ENCODE measurements at regions not wholly inside any gene's neighbourhood (a gene's known extent, or its start where the extent isn't known, plus 50 kb on each side); places are given as distances from the start of the nearest gene placed in this dataset.

DNA sequence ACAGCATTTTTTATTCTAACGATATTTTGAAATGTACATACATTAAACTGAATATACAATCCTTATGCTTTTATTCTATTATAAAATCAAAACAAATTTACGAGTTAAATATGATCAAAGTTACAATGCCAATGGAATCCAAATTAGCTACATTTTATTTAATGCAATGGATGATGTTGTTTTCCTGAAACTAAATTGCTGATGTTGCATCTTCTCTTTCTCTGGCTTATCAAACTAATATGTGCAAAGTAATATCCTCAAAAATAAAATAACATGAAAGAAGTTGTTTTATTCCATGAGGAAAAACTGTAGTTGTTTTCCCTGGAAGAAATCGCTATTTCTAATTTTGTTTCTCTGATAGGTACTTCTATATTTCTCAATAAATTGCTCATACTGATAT, 106.8 kb downstream of the ASB9 start:
- H3K4me3 ChIP-seq (ENCODE audit: control insufficient read depth, low read depth, low read length) = no peak overlapping the region
- no peak for DNase-seq (ENCODE audit: low read depth)
- TF ChIP-seq, protein P1, sequence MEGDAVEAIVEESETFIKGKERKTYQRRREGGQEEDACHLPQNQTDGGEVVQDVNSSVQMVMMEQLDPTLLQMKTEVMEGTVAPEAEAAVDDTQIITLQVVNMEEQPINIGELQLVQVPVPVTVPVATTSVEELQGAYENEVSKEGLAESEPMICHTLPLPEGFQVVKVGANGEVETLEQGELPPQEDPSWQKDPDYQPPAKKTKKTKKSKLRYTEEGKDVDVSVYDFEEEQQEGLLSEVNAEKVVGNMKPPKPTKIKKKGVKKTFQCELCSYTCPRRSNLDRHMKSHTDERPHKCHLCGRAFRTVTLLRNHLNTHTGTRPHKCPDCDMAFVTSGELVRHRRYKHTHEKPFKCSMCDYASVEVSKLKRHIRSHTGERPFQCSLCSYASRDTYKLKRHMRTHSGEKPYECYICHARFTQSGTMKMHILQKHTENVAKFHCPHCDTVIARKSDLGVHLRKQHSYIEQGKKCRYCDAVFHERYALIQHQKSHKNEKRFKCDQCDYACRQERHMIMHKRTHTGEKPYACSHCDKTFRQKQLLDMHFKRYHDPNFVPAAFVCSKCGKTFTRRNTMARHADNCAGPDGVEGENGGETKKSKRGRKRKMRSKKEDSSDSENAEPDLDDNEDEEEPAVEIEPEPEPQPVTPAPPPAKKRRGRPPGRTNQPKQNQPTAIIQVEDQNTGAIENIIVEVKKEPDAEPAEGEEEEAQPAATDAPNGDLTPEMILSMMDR (IDR thresholded peaks at IDR 0.05; ENCODE audit: control insufficient read depth, insufficient read depth, low read depth, low read length, missing control alignments) = no peak

DNA sequence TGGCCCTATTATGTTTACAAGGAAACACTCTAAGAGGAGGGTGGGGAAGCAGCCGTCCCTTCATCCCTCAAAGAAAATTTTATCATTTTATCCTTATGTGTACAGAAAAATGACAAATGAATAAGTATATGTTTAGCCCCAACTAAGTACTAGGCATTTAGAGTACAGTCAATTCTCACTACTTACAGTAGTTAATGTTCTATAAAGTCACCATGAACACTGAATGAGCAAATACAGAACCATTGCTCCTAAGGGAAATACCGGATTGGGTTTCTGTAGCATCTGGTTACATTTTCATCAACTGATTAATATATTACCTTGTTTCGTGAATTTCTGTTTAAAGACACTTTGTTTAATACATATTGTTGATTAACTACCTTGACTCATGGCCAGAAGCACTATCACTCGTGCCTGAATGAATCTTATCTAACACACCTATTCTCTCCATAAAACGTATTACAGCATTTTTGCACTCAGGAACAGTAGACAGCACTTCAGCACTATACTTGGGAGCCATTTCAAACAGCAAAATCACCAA, 109.3 kb downstream of the ASB9 start:
- DNase-seq (ENCODE audit: low read depth) = no peak
- TF ChIP-seq, protein P1 (IDR thresholded peaks at IDR 0.05; ENCODE audit: control insufficient read depth, insufficient read depth, low read depth, low read length, missing control alignments) = no peak
- H3K4me3 ChIP-seq (ENCODE audit: control insufficient read depth, low read depth, low read length) = no peak overlapping the region

DNA sequence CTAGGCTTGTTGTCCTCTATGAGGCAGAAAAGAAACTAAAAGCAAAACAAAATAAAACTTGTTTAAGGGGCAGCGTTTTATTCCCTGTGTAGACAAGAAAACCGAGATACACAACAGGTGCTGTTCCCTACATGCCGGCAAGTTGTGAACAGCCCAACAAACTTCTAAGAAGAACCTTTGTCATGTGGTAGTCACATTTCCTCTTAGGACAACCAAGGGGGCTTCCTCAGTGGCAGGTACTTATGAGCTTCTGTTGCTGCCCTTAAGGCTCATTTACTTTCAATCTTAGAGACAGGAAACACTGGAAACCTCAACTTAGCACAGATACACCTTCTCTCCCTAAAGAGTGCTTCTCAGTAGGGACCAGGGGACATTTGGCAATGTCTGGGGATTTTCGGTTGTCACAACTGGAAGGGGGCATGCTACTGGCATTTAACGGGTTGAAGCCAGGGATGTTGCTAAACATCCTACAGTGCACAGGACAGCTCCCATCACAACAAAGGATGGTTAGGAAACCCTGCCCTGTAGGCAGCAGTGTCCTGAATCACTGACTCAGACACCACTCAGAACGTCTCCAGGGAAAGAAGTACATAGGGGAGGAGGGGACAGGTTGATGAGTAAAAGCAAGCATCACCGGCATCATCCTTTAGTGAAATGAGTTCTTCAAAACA, 111.0 kb downstream of the ASB9 start:
- H3K4me3 ChIP-seq (ENCODE audit: control insufficient read depth, low read depth, low read length) = no peak overlapping the region
- no peak for DNase-seq (ENCODE audit: low read depth)
- TF ChIP-seq, protein P1 (IDR thresholded peaks at IDR 0.05; ENCODE audit: control insufficient read depth, insufficient read depth, low read depth, low read length, missing control alignments) = no peak

DNA sequence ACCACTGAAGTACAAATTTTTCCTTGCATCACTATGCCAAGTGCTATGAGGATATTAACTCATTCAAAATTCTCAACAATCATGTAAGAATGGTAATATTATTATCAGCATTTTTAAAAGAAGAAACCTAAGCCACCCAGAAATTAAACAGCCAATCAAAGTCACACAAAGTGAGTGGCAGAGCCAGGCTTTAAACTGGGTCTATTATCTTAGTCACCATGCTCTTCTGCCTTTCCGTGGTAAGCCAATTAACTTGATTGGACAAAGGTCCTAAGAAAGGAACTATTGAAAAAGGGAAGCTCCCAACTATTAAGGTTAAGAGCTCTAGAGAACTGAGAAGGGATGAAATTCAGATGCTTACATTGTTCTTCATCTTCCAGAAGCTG, 111.5 kb downstream of the ASB9 start:
- DNase-seq (ENCODE audit: low read depth) = no peak
- TF ChIP-seq, protein P1 (IDR thresholded peaks at IDR 0.05; ENCODE audit: control insufficient read depth, insufficient read depth, low read depth, low read length, missing control alignments) = no peak
- no peak overlapping the region for H3K4me3 ChIP-seq (ENCODE audit: control insufficient read depth, low read depth, low read length)

DNA sequence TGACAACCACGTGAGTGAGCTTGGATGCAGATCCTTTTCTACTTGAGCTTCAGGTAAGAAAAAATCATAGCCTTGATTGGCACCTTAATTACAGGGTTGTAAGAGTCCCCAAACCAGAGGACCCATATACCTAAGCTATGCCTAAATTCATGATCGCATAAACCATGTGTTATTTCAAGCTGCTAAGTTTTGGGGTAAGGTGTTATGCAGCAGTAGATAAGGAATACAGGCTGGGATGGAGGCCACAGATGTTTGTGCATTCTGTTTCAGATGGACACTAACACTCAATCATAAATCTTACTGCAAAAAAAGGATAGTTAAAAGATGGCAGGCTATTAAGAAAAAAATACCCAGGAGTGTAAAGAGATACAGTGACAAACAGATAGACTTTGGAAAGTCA, 112.3 kb downstream of the ASB9 start:
- TF ChIP-seq, protein P1 (IDR thresholded peaks at IDR 0.05; ENCODE audit: control insufficient read depth, insufficient read depth, low read depth, low read length, missing control alignments) = no peak
- DNase-seq (ENCODE audit: low read depth) = no peak
- H3K4me3 ChIP-seq (ENCODE audit: control insufficient read depth, low read depth, low read length) = no peak overlapping the region

DNA sequence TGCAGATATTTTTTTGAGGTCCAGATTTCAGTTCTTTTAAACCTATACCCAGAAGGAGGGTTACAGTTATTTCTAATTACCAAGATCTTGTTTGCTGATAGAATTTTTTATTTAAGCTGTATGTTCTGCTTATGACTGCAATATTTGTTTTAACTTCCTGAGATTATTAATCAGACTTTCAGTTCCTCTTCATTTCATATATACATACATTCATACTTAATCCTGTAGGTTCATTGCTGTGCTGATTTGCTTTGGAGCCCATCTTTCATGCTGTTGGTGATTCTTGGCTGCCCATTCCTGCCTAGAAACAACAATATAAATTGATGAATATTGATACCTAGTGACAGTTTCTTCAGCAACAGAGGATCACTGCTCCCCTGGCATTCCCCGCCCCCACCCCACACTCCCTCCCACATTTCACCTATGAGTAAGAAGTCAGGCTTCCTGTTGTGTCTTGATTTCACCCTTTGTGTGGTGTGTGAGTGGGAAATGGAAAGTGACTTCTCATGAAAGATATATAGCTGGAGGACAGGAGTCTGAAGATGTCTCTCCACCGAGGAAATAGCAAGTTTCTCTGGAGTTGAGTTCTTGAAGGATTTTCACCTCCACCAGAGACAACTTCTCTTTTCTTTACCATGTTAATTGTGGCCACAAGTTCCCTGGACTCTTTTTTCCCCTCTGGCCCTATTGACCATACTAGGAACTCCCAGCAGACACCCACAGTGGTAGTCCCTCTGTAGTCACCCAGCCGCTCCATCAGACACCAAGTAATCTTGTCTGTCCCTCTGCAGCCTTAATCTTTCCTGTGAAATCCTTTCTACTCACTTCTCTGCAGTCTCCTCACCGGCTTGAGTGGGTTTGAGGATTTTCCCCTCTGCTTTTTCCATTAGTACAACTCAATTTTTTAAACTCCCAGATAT, 118.4 kb downstream of the ASB9 start:
- H3K4me3 ChIP-seq (ENCODE audit: control insufficient read depth, low read depth, low read length) = no peak overlapping the region
- DNase-seq (ENCODE audit: low read depth) = no peak
- TF ChIP-seq, protein P1 (IDR thresholded peaks at IDR 0.05; ENCODE audit: control insufficient read depth, insufficient read depth, low read depth, low read length, missing control alignments) = no peak

Data from AG09309 (cell line).